Fibroblast of skin of abdomen (primary cell): ENCODE measurements at regions not wholly inside any gene's neighbourhood (a gene's known extent, or its start where the extent isn't known, plus 50 kb on each side); places are given as distances from the start of the nearest gene placed in this dataset.
"Not testable (repeated sequence)": the region's sequence is repeated elsewhere in the genome, so short reads cannot be mapped to it uniquely, and the experiment has no call there.

Source experiments
- DNase-seq: peaks from one replicate; pipeline ENCODE4 v3.0.0-alpha.2; 2013

DNA sequence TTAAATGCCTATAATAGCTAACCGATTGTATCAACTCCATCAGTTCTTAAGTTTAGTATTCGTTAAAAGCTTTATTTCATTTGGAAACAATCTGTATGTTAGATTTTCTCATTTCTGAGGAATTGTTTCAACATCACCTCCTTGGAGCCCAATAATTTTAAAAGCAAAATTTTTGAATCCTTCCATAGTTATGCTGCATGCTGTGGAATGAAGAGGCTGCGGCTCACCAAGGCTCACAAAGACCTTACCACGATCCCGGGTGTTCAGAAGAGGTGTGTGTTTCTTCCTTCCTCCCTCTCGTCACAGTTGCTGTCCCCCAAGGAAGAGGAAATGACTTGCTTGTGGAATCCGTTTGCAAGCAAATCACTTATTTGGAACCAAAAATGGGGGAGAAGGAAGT lies 143.8 kb downstream of the FGF1 start:
- no peak for DNase-seq

DNA sequence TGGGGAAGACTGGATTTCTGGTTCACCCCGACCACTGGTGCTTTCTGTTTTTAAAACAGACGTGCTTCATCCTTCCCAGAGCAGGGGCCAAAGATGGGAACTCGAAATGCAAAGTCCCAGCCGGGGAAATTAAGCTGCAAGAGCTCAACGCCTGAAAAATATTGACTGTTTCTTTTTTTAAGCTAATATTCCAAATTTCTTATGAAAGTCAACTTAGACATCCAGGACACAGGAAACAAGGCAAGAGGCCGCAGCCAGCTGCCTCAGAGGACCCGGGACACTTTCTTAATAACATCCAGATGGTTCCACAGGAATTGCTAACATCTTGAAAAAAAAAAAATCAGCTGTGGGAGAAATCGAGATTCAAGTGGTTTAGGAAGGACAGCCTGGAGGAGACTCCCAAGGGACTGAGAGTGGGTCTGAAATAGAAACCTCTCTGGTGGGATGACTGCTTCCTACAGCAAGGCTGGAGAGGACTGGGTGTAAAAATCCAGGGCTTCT lies 144.9 kb downstream of the FGF1 start:
- peak; percentile 87 for DNase-seq

DNA sequence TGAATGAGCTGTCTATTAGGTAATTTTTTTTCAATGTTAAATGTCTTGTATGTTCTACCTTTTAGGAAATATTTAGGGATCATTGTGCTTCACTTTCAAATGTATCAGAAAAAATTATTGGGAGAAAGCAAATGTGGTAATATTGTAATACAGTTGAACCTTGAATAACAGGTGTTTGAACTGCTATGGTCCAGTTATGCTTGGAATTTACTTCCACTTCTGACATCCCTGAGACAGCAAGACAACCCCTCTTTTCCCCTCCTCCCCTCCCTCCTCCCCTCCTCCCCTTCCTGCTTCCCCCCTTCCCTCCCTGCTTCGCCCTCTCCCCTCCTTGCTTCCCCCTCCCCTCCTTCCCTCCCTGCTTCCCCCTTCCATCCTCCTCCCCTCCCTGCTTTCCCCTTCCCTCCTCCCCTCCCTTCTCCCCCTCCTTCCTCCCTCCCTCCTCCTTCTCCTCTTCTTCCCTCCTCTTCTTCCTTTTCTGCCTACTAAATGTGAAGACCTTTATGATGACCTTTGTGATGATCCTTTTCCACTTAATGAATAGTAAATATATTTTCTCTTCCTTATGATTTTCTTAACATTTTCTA lies 146.6 kb downstream of the FGF1 start:
- DNase-seq: no peak

DNA sequence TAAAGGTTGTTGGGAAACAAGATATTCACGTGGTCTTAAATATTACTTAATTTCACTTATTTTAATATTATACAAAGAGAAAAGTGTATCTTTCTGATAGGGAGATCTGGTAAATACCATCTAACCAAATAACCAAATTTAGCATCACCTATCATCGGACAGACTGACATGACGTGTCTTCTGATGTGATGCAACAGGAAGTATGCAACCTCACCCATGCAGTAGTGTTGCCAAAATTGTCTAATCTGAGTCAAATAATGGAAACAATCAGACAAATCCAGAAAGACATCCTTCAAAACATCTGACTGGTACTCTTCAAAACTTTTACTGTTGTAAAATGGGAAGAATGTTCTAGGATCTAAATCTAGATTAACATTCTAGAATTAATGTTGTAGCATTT lies 148.0 kb downstream of the FGF1 start:
- no peak for DNase-seq

DNA sequence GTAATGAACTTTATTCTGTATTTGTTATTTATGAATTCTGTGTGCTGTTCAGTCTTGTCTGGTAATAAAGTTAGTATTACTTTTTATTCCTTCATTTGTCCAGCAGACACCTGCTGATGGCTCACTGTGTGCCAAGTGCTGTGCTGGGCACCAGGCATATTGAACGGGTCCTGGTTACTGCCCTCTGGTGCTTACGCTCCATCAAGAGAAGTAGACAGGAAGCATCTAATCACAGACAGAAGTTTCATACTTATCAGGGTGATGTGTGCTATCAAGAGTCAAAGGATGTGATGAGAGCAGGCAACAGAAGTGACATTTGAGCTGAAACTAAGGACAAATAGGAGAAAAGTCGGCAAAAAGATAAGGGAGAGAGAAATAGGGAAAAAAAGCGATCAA lies 153.1 kb downstream of the FGF1 start:
- no peak for DNase-seq

DNA sequence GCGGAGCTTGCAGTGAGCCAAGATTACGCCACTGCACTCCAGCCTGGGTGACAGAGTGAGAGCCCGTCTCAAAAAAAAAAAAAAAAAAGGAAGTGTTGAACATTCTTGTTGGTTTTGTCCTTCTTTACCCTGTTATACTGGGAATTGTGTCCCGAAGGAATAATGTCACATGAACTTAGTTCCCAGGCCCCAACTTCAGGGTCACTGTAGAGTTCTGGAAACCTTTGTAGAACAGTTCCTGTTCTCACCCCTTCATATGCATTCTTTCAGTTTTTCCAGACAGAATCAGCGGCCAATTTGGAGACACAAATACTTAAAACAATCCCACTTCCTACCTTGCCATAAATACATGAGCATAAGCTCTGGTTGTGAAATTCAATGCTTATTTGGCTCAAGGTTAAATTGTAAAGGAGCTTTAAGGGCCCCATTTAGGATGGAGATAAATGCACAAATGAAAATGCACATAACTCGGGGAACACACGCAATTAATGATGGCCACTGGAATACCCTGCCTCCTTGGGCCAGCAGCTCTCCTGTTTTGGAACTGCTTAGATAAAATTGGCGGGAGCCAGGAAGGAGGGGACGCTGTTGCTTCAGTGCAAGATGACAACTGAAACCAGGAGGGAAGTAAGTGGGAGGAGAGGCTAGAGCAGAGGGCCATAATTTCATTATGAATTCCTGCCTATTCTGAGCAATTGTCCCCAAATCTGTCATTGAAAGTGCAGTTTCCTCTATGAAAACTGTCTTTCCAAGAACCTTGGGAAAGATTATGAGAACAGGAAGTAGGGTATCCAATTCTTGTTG lies 153.7 kb downstream of the FGF1 start:
- DNase-seq: no peak

DNA sequence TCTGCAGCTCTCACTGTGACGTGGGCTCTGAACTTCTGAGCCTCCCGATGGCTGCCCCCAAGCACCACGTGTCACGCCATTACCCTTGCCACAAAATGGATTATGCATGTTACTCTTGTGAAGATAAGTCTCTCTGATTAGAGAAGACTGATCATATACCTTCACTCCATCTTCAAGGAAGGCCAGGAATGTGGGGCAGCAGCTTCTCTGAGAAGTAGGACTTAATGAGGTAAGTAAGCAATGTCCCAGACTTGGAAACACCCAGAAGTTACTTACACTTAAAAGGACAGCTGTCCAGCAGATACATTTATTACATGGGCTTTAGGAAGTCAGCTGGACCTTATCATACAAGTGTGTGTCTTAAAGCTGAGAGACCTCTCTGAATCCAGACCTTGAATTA lies 155.0 kb downstream of the FGF1 start:
- DNase-seq: no peak

DNA sequence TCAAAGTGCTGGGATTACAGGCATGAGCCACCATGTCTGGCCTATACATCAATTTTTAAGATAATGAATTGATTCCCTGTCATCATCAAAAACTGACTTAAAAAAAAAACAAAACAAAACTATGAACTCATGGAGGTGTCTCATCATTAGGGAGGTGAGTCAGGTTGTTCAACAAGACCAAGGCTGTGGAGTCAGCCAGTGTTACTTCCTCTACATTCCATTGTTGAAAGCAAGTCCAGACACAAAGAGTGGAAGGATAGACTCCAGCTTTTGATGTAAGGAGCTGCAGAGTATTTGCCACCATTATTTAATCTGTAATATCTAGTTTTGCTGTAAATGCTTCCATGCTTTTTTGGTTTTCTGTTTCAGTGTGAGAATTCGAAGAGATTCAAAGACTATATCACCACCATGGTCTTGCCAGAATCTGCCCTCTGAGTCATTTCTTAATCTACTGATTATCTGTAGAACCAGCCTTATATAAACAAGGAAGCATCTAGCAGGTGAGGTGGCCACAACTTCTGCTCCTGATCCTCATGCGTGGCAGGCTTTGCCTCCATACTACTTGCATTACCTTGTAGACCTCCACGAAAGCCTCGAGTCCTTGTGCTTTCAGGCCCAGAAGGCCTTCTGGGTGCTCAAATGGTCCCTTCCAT lies 156.1 kb downstream of the FGF1 start:
- DNase-seq: peak; percentile 76

DNA sequence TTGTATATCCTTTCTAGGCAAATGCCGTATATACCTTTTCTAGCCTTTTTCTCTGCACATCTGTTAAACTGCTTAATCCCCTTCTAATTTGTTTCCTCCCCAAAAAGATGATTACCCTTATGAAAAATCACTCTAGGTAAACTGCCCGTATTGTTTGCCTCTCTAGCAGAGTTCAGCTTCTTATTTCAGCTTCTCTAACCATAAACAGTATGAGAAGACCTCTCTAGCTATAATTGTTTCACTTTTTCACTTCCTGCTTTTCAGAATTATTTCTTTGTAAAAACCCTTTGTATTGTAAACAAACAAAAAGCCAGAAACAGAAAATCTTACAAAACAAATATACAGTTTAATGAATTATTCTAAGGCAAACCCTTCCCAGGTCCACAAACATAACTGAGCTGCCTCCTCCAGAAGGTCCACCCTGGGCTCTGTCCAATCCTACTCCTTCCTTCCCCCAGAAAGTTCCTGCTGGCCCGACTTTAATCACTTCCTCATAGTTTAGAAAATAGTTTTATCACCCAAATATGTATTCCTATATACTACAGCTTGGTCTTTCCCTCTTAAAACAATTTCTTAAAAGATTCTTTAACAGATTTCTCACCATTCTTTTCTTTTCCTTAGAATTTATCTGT lies 158.1 kb downstream of the FGF1 start:
- no peak for DNase-seq

DNA sequence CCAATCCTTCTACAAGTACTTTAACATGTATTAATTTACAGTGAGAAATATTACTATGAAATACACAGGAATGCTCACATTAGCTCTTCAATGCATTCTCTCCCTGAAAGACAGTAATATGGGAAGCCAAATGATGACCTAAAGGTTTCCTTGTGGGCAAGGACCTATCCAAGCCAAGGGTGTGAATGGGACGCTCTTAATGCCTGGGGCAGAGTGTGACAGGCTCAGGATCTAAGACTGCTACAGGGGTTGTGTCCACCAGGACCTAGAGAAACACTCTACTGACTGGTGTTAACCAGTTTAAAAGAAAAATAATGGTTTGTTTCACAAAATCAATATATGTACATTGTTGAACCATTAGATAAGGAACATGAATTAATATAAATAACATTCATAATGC lies 158.7 kb downstream of the FGF1 start:
- DNase-seq: no peak

DNA sequence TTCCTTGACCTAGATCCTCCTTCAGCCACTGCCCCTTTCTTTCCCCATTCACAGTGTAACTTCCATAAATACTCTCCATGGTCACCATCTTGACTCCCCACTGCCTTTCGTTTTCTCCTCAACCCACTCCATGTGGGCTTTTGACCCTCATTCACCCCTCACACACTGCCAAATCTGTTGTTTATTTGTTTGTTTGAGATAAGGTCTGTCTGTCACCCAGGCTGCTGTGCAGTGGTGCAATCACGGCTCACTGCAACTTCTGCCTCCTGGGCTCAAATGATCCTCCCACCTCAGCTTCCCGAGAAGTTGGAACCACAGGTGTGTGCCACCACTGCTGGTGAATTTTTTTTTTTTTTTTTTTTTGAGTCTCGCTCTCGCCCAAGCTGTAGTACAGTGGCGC lies 162.9 kb downstream of the FGF1 start:
- no peak for DNase-seq

DNA sequence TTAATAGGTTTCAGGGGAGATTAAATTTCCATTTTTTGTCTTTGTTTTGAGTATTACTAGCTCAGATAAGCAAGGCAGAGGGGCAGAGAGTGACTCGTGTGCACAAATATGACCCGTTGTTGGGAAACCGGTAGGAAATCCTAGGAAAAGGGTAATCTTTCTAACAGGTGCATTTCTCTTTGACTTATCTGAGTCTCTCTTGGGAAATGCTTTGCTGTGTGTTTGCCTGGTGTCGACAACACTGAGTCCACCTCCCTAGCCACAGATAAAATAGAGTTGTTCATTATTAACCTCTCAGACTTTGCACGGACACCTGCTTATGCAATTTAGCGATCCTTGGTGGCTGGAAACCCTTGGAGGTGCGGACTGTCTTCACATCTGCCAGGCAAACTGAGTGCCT lies 164.2 kb downstream of the FGF1 start:
- no peak for DNase-seq

DNA sequence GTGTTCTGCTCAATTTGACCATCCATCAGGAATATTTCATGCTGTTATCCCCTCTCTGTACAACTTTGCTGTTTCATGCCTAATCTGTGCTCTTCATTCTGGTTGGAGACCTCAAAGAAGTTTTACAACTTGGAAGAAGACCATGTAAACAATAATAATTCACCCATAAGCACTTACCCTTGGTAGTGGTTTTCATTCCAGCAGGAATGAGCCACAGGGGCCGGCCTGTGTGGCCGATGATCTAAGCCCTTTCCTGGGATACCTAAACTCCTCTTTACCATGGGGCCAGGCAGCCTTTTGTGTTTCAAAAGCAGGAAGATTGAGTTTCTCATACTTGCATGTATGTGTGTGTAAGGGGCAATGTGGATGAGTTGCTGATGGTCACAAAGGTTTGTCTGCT lies 165.0 kb downstream of the FGF1 start:
- peak; percentile 45 for DNase-seq

DNA sequence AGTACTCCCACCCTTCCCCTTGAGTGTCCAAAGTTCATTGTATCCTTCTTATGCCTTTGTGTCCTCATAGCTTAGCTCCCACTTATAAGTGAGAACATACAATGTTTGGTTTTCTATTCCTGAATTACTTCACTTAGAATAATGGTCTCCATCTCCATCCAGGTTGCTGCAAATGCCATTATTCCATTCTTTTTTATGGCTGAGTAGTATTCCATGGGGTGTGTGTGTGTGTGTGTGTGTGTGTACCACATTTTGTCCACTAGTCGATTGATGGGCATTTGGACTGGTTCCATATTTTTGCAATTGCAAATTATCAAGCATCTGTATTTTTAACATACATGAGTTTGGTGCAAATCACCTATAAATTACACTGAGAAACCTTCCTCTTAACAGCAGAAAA lies 166.0 kb downstream of the FGF1 start:
- DNase-seq: not testable (repeated sequence)

DNA sequence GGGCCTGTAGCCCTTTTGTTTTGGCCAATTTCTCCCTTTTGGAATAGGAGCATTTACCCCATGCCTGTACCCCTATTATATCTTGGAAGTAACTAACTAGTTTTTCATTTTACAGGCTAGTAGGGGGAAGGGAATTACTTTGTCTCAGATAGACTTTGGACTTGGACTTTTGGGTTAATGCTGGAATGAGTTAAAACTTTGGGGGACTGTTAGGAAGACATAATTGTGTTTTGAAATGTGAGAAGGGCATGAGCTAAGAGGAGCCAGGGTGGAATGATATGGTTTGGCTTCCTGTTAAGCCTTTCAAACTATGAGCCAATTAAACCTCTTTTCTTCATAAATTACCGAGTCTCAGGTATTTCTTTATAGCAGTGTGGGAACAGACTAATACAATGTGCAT lies 168.1 kb downstream of the FGF1 start:
- DNase-seq: no peak

DNA sequence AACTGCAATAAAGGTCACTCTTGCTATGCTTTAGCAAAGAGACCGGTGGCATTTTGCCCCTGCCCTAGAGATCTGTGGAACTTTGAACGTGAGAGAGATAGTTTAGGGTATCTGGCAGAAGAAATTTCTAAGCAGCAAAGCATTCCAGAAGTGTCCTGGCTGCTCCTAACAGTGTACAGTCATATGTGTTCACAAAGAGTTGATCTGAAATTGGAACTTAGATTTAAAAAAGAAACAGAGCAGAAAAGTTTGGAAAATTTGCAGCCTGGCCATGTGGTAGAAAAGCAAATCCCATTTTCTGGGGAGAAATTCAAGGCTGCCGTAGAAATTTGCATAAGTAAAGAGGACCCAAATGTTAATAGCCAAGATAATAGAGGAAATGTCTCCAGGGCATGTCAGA lies 169.2 kb downstream of the FGF1 start:
- no peak for DNase-seq

DNA sequence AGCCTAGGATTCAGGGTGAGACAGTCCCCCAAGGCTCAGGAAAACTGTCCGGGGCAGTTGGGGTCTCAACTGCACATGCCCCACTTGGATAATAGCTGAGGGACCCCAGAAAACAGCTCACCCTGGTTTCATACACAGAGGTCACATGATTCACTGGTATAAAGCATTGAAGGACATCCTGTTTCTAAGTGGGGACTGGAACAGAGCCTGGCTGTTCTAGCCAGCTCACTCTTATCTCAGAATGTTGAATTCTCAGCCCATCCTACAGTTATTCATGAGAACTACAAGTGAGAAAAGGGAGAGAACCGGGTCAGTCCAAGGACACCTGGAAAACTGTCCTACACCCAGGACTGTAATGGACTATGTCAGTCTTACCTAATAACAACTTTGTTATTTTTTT lies 170.9 kb downstream of the FGF1 start:
- DNase-seq: no peak

DNA sequence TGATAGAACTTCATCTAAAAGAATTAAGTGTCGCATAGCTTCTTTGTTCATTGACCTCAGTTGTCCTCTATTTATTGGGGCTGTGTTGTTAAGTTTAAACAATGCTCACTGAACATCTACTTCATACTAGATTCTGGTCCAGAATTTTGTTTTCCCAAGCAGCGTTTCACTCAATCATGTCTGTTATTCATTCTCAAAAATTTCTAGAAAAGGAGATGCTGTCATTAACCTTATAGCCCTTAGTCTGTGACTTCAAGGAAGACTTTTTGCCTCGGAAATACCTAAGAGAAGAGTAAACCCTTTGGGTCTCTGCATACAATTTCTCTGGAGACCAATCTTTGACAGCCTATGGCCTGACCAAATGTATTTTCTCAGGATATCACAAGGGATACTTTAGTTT lies 171.7 kb downstream of the FGF1 start:
- DNase-seq: no peak

DNA sequence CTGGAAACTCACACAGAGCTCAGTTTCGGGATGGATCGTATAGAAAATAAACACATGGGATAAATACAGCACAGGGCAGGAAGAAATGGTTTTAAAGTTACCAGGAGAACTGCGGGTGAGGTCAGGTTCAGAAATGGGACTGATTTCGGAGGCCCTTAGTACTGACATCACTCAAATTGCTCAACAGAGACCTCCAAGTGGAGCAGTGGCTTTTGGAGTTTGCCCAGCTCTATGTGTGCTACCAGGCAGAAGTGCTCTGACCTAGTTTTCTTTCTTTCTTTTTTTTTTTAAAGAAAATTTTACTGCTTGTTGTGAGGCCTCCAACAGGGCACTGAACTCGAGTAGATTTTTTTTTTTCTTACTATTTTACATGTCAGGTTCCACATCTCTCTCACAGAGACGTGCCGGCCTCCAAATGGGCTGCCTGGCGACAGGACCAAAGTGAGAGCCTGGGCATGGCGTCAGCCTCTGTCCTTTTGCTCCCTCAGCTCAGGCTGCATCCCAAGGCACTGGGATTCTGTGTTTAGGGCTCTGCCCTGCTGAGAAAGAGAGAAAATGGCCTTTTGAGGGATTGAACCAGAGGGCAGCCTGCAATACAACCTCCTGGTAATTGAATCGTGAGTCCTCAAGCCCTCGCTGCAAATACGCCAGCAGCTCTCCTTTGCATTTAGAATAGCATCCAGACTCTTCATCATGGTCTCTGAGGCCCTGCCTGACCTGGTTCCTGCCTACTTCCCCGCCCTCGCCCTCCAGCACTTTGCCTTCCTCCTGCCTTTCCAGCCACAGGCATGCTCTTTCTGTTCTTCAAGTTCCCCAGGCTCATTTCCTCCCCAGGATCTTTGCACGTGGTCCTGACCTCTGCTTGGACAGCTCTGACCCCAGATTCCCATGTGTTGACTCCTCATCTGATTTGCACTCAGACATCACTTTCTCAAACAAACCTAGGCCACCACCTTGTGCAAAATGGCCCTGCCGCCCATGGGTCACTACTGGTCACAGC lies 173.5 kb downstream of the FGF1 start:
- no peak for DNase-seq

DNA sequence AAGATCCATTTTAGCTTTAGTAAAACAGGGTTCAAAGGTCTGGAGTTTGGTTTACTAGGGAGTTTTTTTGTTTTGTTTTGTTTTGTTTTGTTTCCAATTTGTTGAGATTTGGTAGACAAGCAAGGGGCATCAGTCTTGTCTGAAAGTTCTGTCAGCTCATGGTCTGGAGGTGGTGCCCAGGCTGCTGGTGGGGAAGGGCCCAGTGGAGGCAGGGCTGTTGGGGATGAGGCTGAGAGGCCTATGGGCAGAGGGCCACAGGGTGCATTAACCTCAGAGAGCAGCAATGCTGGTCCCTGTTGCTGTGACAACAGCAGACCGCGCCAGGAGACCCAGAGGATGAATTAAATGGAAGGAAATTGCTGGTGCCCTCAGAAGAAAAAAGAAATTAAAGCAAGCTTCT lies 174.5 kb downstream of the FGF1 start:
- DNase-seq: no peak

DNA sequence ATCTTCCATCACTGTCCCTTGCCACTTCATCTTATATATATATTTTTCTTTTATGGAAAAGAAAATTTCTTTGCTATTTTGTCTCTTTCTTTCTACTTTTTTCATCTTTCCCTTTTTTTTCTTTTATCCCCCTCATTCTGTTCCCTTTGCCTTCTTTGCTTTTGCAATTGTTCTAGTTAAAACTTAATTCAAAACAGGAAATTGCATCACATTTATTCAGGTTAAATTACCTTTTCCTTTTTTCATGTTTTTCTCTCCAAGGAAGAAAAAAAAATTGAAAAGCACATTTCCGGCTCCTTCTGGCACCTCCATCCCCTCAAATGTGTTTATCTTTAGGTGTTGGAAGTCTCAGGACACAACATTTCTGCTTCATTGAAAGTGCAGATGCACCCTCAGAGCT lies 176.9 kb downstream of the FGF1 start:
- no peak for DNase-seq

DNA sequence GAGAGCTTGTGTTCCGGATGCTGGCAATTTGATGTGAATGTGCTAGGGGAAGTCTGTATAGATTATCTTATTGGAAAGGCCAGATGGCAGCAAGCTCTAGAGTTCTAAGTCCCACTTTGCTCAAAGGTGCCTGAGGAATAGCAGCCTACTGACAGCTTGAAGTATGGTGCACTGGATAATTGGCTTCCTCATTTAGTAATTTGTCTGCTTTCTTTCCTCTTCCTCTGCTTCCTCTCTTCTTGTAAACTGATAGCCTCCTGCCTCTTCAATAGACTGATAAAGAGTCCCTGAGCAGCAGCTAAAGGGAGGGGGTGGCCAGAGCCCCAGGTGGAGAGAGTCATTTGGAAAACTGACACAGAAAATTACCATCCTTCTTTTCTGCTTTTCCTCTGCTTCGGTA lies 177.3 kb downstream of the FGF1 start:
- no peak for DNase-seq
